ENCODE measurements at regions not wholly inside any gene's neighbourhood (a gene's known extent, or its start where the extent isn't known, plus 50 kb on each side); places are given as distances from the start of the nearest gene placed in this dataset.

- no peak for DNase-seq
- intact Hi-C loops (cut with DNase I): loop anchor here (10.0 kb wide), 1 partner anchor 952 kb away; no protein-coding TSS in a partner anchor
These were observed 58.6 kb downstream of the LIG4 start for GRCh38 chr13:108156749-108157148.

GRCh38 chr13:108155185-108156106 lies 59.9 kb downstream of the LIG4 start:
- intact Hi-C loops (cut with DNase I): loop anchor here (10.0 kb wide), 1 partner anchor 951 kb away; no protein-coding TSS in a partner anchor

GRCh38 chr13:108154421-108154858 lies 60.9 kb downstream of the LIG4 start:
- intact Hi-C loops (cut with DNase I): loop anchor here (10.0 kb wide), 1 partner anchor 950 kb away; no protein-coding TSS in a partner anchor
- no peak for DNase-seq

More at GRCh38 chr13:108155185-108156106, 59.9 kb downstream of the LIG4 start:
- DNase-seq: peak in 41 of 42 donors; percentile 6 to 85 (median 68)

GRCh38 chr13:108146642-108147041 lies 68.7 kb downstream of the LIG4 start:
- intact Hi-C loops (cut with DNase I): no loop called here
- DNase-seq: no peak

GRCh38 chr13:108142702-108143436 lies 72.5 kb downstream of the LIG4 start:
- intact Hi-C loops (cut with DNase I): no loop called here
- no peak for DNase-seq

GRCh38 chr13:108137176-108137575 lies 78.2 kb downstream of the LIG4 start:
- no peak for DNase-seq
- intact Hi-C loops (cut with DNase I): no loop called here

GRCh38 chr13:108127406-108127805 lies 87.9 kb downstream of the LIG4 start:
- no peak for DNase-seq
- intact Hi-C loops (cut with DNase I): no loop called here

GRCh38 chr13:108126056-108126455 lies 89.3 kb downstream of the LIG4 start:
- intact Hi-C loops (cut with DNase I): no loop called here
- DNase-seq: no peak

GRCh38 chr13:108121406-108121805 lies 93.9 kb downstream of the LIG4 start:
- DNase-seq: no peak
- intact Hi-C loops (cut with DNase I): no loop called here

GRCh38 chr13:108120856-108121255 lies 94.5 kb downstream of the LIG4 start:
- intact Hi-C loops (cut with DNase I): no loop called here
- DNase-seq: no peak

- intact Hi-C loops (cut with DNase I): no loop called here
- peak in 10 of 42 donors; percentile 5 to 37 (median 10) for DNase-seq
These were observed 95.0 kb downstream of the LIG4 start for GRCh38 chr13:108120302-108120701.

- intact Hi-C loops (cut with DNase I): no loop called here
- DNase-seq: no peak
These were observed 99.6 kb downstream of the LIG4 start for GRCh38 chr13:108115738-108116137.

GRCh38 chr13:108113407-108113806 lies 101.9 kb downstream of the LIG4 start:
- intact Hi-C loops (cut with DNase I): no loop called here
- no peak for DNase-seq

- DNase-seq: no peak
- intact Hi-C loops (cut with DNase I): no loop called here
These were observed 110.6 kb downstream of the LIG4 start for GRCh38 chr13:108104736-108105135.

GRCh38 chr13:108102771-108103170 lies 112.6 kb downstream of the LIG4 start:
- intact Hi-C loops (cut with DNase I): no loop called here
- DNase-seq: no peak

- DNase-seq: no peak
- intact Hi-C loops (cut with DNase I): no loop called here
These were observed 118.9 kb downstream of the LIG4 start for GRCh38 chr13:108096301-108096915.

GRCh38 chr13:108095036-108095435 lies 120.3 kb downstream of the LIG4 start:
- no peak for DNase-seq
- intact Hi-C loops (cut with DNase I): no loop called here

- DNase-seq: no peak
- intact Hi-C loops (cut with DNase I): no loop called here
These were observed 121.7 kb downstream of the LIG4 start for GRCh38 chr13:108093616-108094015.

- intact Hi-C loops (cut with DNase I): no loop called here
- no peak for DNase-seq
These were observed 127.5 kb downstream of the LIG4 start for GRCh38 chr13:108087810-108088209.

GRCh38 chr13:108086678-108087077 lies 128.7 kb downstream of the LIG4 start:
- intact Hi-C loops (cut with DNase I): no loop called here
- DNase-seq: peak in 2 of 42 donors; percentile 2 to 13
